ENCODE measurements at regions not wholly inside any gene's neighbourhood (a gene's known extent, or its start where the extent isn't known, plus 50 kb on each side); places are given as distances from the start of the nearest gene placed in this dataset.

DNA sequence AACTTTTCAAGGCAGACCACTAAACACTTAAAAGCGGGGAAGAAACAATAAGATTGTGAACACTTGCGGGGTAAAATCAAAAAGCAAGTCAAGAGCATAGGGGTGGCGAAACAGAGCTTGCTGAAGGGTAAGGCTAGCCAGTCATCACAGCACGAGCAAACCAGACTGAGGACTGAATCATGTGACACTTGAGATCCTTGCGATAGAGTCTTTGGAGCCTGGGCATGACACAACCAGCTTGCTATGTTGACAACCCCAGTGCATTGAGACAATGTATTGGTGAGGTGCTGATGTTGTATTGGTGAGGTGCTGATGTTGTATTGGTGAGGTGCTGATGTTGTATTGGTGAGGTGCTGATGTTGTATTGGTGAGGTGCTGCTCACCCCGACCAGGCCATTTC is 72.3 kb downstream of the SLIT2 start:
- no peak for TF ChIP-seq CTCF (IDR thresholded peaks at IDR 0.05 in 2 of 3, conservative IDR thresholded peaks at IDR 0.05 in 1 of 3; ENCODE audit: insufficient read depth in 2 of 3, low read depth in 1 of 3, low read length in 3 of 3)
- TF ChIP-seq CEBPB (tag; IDR thresholded peaks at IDR 0.05): no peak
- no peak for TF ChIP-seq GABPB1 (CRISPR knock-in tag; IDR thresholded peaks at IDR 0.05)
- TF ChIP-seq, protein P1, sequence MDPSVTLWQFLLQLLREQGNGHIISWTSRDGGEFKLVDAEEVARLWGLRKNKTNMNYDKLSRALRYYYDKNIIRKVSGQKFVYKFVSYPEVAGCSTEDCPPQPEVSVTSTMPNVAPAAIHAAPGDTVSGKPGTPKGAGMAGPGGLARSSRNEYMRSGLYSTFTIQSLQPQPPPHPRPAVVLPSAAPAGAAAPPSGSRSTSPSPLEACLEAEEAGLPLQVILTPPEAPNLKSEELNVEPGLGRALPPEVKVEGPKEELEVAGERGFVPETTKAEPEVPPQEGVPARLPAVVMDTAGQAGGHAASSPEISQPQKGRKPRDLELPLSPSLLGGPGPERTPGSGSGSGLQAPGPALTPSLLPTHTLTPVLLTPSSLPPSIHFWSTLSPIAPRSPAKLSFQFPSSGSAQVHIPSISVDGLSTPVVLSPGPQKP (CRISPR knock-in tag; IDR thresholded peaks at IDR 0.05): no peak
- TF ChIP-seq, protein P2, sequence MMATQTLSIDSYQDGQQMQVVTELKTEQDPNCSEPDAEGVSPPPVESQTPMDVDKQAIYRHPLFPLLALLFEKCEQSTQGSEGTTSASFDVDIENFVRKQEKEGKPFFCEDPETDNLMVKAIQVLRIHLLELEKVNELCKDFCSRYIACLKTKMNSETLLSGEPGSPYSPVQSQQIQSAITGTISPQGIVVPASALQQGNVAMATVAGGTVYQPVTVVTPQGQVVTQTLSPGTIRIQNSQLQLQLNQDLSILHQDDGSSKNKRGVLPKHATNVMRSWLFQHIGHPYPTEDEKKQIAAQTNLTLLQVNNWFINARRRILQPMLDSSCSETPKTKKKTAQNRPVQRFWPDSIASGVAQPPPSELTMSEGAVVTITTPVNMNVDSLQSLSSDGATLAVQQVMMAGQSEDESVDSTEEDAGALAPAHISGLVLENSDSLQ (IDR thresholded peaks at IDR 0.05): no peak
- no peak for TF ChIP-seq NCOA2 (IDR thresholded peaks at IDR 0.05; ENCODE audit: partially characterized antibody in 2 of 2)
- TF ChIP-seq, protein P3, sequence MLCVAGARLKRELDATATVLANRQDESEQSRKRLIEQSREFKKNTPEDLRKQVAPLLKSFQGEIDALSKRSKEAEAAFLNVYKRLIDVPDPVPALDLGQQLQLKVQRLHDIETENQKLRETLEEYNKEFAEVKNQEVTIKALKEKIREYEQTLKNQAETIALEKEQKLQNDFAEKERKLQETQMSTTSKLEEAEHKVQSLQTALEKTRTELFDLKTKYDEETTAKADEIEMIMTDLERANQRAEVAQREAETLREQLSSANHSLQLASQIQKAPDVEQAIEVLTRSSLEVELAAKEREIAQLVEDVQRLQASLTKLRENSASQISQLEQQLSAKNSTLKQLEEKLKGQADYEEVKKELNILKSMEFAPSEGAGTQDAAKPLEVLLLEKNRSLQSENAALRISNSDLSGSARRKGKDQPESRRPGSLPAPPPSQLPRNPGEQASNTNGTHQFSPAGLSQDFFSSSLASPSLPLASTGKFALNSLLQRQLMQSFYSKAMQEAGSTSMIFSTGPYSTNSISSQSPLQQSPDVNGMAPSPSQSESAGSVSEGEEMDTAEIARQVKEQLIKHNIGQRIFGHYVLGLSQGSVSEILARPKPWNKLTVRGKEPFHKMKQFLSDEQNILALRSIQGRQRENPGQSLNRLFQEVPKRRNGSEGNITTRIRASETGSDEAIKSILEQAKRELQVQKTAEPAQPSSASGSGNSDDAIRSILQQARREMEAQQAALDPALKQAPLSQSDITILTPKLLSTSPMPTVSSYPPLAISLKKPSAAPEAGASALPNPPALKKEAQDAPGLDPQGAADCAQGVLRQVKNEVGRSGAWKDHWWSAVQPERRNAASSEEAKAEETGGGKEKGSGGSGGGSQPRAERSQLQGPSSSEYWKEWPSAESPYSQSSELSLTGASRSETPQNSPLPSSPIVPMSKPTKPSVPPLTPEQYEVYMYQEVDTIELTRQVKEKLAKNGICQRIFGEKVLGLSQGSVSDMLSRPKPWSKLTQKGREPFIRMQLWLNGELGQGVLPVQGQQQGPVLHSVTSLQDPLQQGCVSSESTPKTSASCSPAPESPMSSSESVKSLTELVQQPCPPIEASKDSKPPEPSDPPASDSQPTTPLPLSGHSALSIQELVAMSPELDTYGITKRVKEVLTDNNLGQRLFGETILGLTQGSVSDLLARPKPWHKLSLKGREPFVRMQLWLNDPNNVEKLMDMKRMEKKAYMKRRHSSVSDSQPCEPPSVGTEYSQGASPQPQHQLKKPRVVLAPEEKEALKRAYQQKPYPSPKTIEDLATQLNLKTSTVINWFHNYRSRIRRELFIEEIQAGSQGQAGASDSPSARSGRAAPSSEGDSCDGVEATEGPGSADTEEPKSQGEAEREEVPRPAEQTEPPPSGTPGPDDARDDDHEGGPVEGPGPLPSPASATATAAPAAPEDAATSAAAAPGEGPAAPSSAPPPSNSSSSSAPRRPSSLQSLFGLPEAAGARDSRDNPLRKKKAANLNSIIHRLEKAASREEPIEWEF (CRISPR knock-in tag; IDR thresholded peaks at IDR 0.05): no peak
- no peak for TF ChIP-seq CHD2 (IDR thresholded peaks at IDR 0.05; ENCODE audit: low read depth, low read length)
